A673 (cell line): ENCODE measurements at regions not wholly inside any gene's neighbourhood (a gene's known extent, or its start where the extent isn't known, plus 50 kb on each side); places are given as distances from the start of the nearest gene placed in this dataset.

Experiments used
- BruUV-seq: library from RNA; stranded (reverse); fragments of 400-500 nt; replicated peaks from 2 replicates; lab custom pipeline; 2021; lab: Mats Ljungman, UMichigan
- CTCF ChIA-PET: fragments of 300-600 bp; sonication (Branson Sonifier 250); formaldehyde crosslinking; loops from one replicate; lab custom pipeline; 2022; ENCODE audit warnings: antibody characterized with exemption; lab: Charles Lee
- POLR2A ChIA-PET: fragments of 300-600 bp; sonication (Branson Sonifier 250); formaldehyde crosslinking; loops from one replicate; lab custom pipeline; 2022; ENCODE audit warnings: antibody characterized with exemption; ENCODE audit not compliant: low non-redundant PET; lab: Charles Lee
- DNase-seq: peaks from one replicate; pipeline ENCODE4 v3.0.0-alpha.2; 2015; ENCODE audit warnings: low spot score
- H3K27ac ChIP-seq: fragments of 200-600 bp; sonication (generic); 2 replicates; pipeline ENCODE4 v1.5.1; 2016; ENCODE audit warnings: mixed run types, low read depth, mild to moderate bottlenecking, mixed read lengths, antibody characterized with exemption, low read length; ENCODE audit not compliant: poor library complexity, severe bottlenecking
- H3K27me3 ChIP-seq: fragments of 200-600 bp; sonication (generic); replicated peaks from 2 replicates; pipeline ENCODE4 v1.6.1; 2017; ENCODE audit warnings: mixed run types, low read depth, mild to moderate bottlenecking, mixed read lengths, antibody characterized with exemption, low read length; ENCODE audit not compliant: insufficient read depth, poor library complexity
- H3K36me3 ChIP-seq: fragments of 200-600 bp; sonication (generic); 2 replicates; pipeline ENCODE4 v1.6.1; 2016; ENCODE audit warnings: mixed run types, mild to moderate bottlenecking, mixed read lengths, antibody characterized with exemption, low read length; ENCODE audit not compliant: insufficient read depth, poor library complexity, severe bottlenecking
- H3K4me1 ChIP-seq: fragments of 200-600 bp; sonication (generic); 2 replicates; pipeline ENCODE4 v1.6.1; 2017; ENCODE audit warnings: mixed run types, mild to moderate bottlenecking, mixed read lengths, antibody characterized with exemption, low read length; ENCODE audit not compliant: insufficient read depth, poor library complexity, severe bottlenecking
- H3K4me3 ChIP-seq: fragments of 200-600 bp; sonication (generic); 2 replicates; pipeline ENCODE4 v1.5.1; 2016; ENCODE audit warnings: low read depth, mixed run types, mild to moderate bottlenecking, mixed read lengths, low read length; ENCODE audit not compliant: poor library complexity, severe bottlenecking
- H3K9me3 ChIP-seq: fragments of 200-600 bp; sonication (generic); 2 replicates; pipeline ENCODE4 v1.6.1; 2016; ENCODE audit warnings: mixed run types, low read depth, mild to moderate bottlenecking, mixed read lengths, antibody characterized with exemption, low read length; ENCODE audit not compliant: poor library complexity, severe bottlenecking
- CTCF ChIP-seq: fragments of 300-800, 200-600 bp; sonication (generic); conservative IDR thresholded peaks from 2 replicates; pipeline ENCODE4 v1.5.1; 2017; ENCODE audit warnings: low read depth, mild to moderate bottlenecking, antibody characterized with exemption, low read length, moderate library complexity, mixed read lengths
- EZH2 ChIP-seq: fragments of 200-600 bp; sonication (generic); IDR thresholded peaks from 2 replicates; pipeline ENCODE4 v1.6.1; 2017; ENCODE audit warnings: borderline replicate concordance, low read depth, mild to moderate bottlenecking, mixed read lengths, antibody characterized with exemption, low read length; ENCODE audit not compliant: poor library complexity, severe bottlenecking
- intact Hi-C: fragments of 100-400 bp; cut with micrococcal nuclease; formaldehyde crosslinking; loops from one replicate; pipeline ENCODE4 v1.10.0; 2022; ENCODE audit not compliant: unreplicated experiment

GRCh38 chr5:52728686-52729085 lies 59.0 kb upstream of the ITGA1 start:
- intact Hi-C loops, result no loop called here
- no peaks in the 10 kb centered on the region for H3K36me3 ChIP-seq
- H3K9me3 ChIP-seq, result no peaks in the 10 kb centered on the region
- H3K4me1 ChIP-seq, result no peaks in the 10 kb centered on the region
- H3K27me3 ChIP-seq, result no peaks in the 10 kb centered on the region
- POLR2A ChIA-PET, result no interaction called here
- CTCF ChIA-PET, result no interaction called here
- H3K4me3 ChIP-seq, result no peak overlapping the region
- DNase-seq, result no peak
- TF ChIP-seq CTCF (no peak), EZH2 (no peak)
- BruUV-seq, result no TSS peak
- H3K27ac ChIP-seq, result no peak overlapping the region

GRCh38 chr5:52731274-52732027 lies 56.3 kb upstream of the ITGA1 start:
- CTCF ChIA-PET, result no interaction called here
- Histone ChIP-seq H3K4me1 (no peaks in the 10 kb centered on the region), H3K9me3 (no peaks in the 10 kb centered on the region), H3K27me3 (no peaks in the 10 kb centered on the region), H3K36me3 (no peaks in the 10 kb centered on the region), H3K4me3 (no peak overlapping the region), H3K27ac (no peak overlapping the region)
- POLR2A ChIA-PET, result no interaction called here
- DNase-seq, result no peak
- intact Hi-C loops, result no loop called here
- no peak for TF ChIP-seq CTCF
- TF ChIP-seq EZH2, result no peak
- no TSS peak for BruUV-seq

- Histone ChIP-seq H3K4me1 (no peaks in the 10 kb centered on the region), H3K36me3 (no peaks in the 10 kb centered on the region), H3K27me3 (no peaks in the 10 kb centered on the region), H3K27ac (no peak overlapping the region), H3K9me3 (no peaks in the 10 kb centered on the region), H3K4me3 (no peak overlapping the region)
- no peak for TF ChIP-seq EZH2
- TF ChIP-seq CTCF, result no peak
- DNase-seq, result no peak
- CTCF ChIA-PET, result no interaction called here
- POLR2A ChIA-PET, result no interaction called here
- intact Hi-C loops, result no loop called here
- no TSS peak for BruUV-seq
These were observed 53.2 kb upstream of the ITGA1 start for GRCh38 chr5:52734557-52734956.
